ENCODE measurements at regions not wholly inside any gene's neighbourhood (a gene's known extent, or its start where the extent isn't known, plus 50 kb on each side); places are given as distances from the start of the nearest gene placed in this dataset.

DNA sequence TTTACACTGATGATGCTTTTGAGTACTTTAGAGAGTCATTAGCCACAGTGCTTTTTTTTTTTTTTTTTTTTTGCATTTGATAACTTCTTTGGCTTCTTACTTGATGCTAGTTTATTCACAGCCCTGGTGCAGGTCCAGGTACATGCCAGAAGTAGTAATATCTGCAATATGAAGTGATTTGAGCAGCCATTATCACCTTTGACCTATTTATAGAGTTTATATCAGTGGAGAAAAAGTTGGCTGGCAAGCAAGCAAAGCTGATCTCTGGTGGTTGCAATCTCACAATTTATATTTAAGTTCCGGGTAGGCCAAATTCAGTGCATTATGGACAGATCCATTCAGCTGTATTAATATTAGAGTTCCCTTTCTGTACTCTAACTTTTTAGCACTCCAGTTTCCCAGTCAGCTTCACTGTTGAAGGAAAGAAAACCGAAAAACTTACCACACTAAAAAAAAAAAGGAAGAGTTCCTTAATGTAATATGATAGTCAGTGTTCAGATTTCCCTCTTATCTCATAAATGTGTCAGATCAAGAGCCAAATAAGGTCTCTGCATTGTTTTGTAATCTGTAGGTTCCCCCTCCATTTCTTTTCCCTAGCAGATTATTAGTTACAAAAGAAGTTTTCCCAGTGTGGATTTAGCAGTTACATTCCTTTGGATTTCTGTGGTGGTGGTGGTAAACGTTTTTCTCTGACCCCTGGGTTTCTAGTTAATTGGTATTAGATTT lies 78.6 kb downstream of the HAUS1 start:
- H4K20me1 ChIP-seq (replicated peaks; ENCODE audit: control insufficient read depth, insufficient read depth, low read length), result no peaks in the 10 kb centered on the region
- TSS peak; percentile 5 for BruUV-seq (replicated peaks)
- no peak overlapping the region for H2AFZ ChIP-seq (ENCODE audit: low read depth, low read length)
- no peak for DNase-seq (ENCODE audit: extremely low read depth in 1 of 4, low spot score in 3 of 4)
- in situ Hi-C loops (cut with MboI) (no loop called here), intact Hi-C loops (cut with micrococcal nuclease) (no loop called here)
- H3K36me3 ChIP-seq (ENCODE audit: control insufficient read depth, insufficient read depth, low read length), result 0 out of 3 replicates have a peak, but pooled peaks cover 2% of the 10 kb centered on the region
- no peak overlapping the region for H3K27ac ChIP-seq (ENCODE audit: extremely low read depth, low read depth, low read length)
- 23% methylated on average over 3 of the region's 3 CpGs for WGBS (ENCODE audit: insufficient coverage, low coverage, missing lambda C conversion rate)
- no peak overlapping the region for H3K9ac ChIP-seq (ENCODE audit: insufficient read depth in 1 of 2, low read depth in 2 of 2, low read length in 2 of 2)
- no peak overlapping the region for H3K4me3 ChIP-seq
- no peaks in the 10 kb centered on the region for H3K9me3 ChIP-seq (replicated peaks; ENCODE audit: control insufficient read depth, insufficient read depth, low read depth, low read length)
- ChIA-PET POLR2A (interaction anchor here (1.6 to 7.0 kb wide), 2 partner anchors 8 to 14 kb away, joined by 4 to 41 read pairs; a partner anchor contains a TSS), CTCF (ENCODE audit: low intra/inter-chr PET ratio) (no interaction called here)
- no peaks in the 10 kb centered on the region; a peak in 2 of 5 replicates for H3K4me1 ChIP-seq (replicated peaks in 1 of 2; ENCODE audit: control insufficient read depth in 2 of 2, insufficient read depth in 2 of 2, low read length in 2 of 2)
- FAIRE-seq, result no peak
- H3K79me2 ChIP-seq (ENCODE audit: control insufficient read depth, insufficient read depth, low read length), result peaks cover 83% of the 10 kb centered on the region
- ATAC-seq, result no peak
- H3K27me3 ChIP-seq (ENCODE audit: control insufficient read depth in 2 of 2, insufficient read depth in 2 of 2, low read length in 2 of 2), result no peaks in the 10 kb centered on the region
- H3K9me1 ChIP-seq (ENCODE audit: control insufficient read depth, insufficient read depth, low read length), result no peaks in the 10 kb centered on the region
- no peak overlapping the region for H3K4me2 ChIP-seq (ENCODE audit: insufficient read depth, low read length)
- TF ChIP-seq MAFF (IDR thresholded peaks at IDR 0.05; ENCODE audit: low read length) (no peak), NFE2L1 (tag; IDR thresholded peaks at IDR 0.05; ENCODE audit: borderline replicate concordance, low read depth) (no peak), BHLHE40 (IDR thresholded peaks at IDR 0.05; ENCODE audit: low read length) (no peak), OTX1 (CRISPR knock-in tag; IDR thresholded peaks at IDR 0.05) (no peak), RBM14 (IDR thresholded peaks at IDR 0.05; ENCODE audit: borderline replicate concordance, insufficient read depth, low read depth, low read length) (no peak), FOXM1 (IDR thresholded peaks at IDR 0.05; ENCODE audit: low read depth) (no peak), FOXM1 (CRISPR knock-in tag; IDR thresholded peaks at IDR 0.05; ENCODE audit: low read depth) (no peak), ILF3 (IDR thresholded peaks at IDR 0.05; ENCODE audit: borderline replicate concordance) (no peak), IFI16 (CRISPR knock-in tag; IDR thresholded peaks at IDR 0.05) (no peak), CHD4 (IDR thresholded peaks at IDR 0.05; ENCODE audit: insufficient read depth, insufficient replicate concordance, low read depth, low read length, poor library complexity, severe bottlenecking) (no peak), RFX1 (IDR thresholded peaks at IDR 0.05) (no peak), POLR2B (IDR thresholded peaks at IDR 0.05; ENCODE audit: low read depth, partially characterized antibody) (no peak), WHSC1 (IDR thresholded peaks at IDR 0.05; ENCODE audit: low read length) (no peak), NFE2 (IDR thresholded peaks at IDR 0.05; ENCODE audit: low read depth) (no peak)
- TF ChIP-seq, protein P1, sequence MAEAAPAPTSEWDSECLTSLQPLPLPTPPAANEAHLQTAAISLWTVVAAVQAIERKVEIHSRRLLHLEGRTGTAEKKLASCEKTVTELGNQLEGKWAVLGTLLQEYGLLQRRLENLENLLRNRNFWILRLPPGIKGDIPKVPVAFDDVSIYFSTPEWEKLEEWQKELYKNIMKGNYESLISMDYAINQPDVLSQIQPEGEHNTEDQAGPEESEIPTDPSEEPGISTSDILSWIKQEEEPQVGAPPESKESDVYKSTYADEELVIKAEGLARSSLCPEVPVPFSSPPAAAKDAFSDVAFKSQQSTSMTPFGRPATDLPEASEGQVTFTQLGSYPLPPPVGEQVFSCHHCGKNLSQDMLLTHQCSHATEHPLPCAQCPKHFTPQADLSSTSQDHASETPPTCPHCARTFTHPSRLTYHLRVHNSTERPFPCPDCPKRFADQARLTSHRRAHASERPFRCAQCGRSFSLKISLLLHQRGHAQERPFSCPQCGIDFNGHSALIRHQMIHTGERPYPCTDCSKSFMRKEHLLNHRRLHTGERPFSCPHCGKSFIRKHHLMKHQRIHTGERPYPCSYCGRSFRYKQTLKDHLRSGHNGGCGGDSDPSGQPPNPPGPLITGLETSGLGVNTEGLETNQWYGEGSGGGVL (CRISPR knock-in tag; IDR thresholded peaks at IDR 0.05), result no peak
- TF ChIP-seq, protein P2, sequence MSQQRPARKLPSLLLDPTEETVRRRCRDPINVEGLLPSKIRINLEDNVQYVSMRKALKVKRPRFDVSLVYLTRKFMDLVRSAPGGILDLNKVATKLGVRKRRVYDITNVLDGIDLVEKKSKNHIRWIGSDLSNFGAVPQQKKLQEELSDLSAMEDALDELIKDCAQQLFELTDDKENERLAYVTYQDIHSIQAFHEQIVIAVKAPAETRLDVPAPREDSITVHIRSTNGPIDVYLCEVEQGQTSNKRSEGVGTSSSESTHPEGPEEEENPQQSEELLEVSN (IDR thresholded peaks at IDR 0.05; ENCODE audit: borderline replicate concordance in 1 of 2, extremely low read depth in 1 of 2, insufficient read depth in 1 of 2, insufficient read length in 1 of 2, low read depth in 1 of 2, low read length in 1 of 2, poor library complexity in 1 of 2, severe bottlenecking in 1 of 2), result no peak
- TF ChIP-seq, protein P3, sequence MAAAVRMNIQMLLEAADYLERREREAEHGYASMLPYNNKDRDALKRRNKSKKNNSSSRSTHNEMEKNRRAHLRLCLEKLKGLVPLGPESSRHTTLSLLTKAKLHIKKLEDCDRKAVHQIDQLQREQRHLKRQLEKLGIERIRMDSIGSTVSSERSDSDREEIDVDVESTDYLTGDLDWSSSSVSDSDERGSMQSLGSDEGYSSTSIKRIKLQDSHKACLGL (CRISPR knock-in tag; IDR thresholded peaks at IDR 0.05; ENCODE audit: borderline replicate concordance, poor library complexity, severe bottlenecking), result no peak
